AG10803 (cell line): ENCODE measurements at regions not wholly inside any gene's neighbourhood (a gene's known extent, or its start where the extent isn't known, plus 50 kb on each side); places are given as distances from the start of the nearest gene placed in this dataset.
A peak's percentile ranks its signal among the peaks of the same experiment; 100 is the strongest.

ENCODE experiments used
- DNase-seq: peaks from one replicate; pipeline ENCODE4 v3.0.0; 2010; ENCODE audit warnings: low read depth
- H3K4me3 ChIP-seq: 2 replicates; pipeline ENCODE4 v1.5.1; 2011; ENCODE audit warnings: mild to moderate bottlenecking, low read length, control low read depth
- CTCF ChIP-seq: conservative IDR thresholded peaks from 2 replicates; pipeline ENCODE4 v1.5.1; 2011; ENCODE audit warnings: mild to moderate bottlenecking, low read length, control low read depth, inconsistent platforms

- H3K4me3 ChIP-seq = no peak overlapping the region; the same call in 1 of the 2 replicates
- DNase-seq = peak; percentile 27
- TF ChIP-seq CTCF = no peak
These were observed 2156.0 kb upstream of the PIK3C3 start for GRCh38 chr18:39799006-39799405.

DNA sequence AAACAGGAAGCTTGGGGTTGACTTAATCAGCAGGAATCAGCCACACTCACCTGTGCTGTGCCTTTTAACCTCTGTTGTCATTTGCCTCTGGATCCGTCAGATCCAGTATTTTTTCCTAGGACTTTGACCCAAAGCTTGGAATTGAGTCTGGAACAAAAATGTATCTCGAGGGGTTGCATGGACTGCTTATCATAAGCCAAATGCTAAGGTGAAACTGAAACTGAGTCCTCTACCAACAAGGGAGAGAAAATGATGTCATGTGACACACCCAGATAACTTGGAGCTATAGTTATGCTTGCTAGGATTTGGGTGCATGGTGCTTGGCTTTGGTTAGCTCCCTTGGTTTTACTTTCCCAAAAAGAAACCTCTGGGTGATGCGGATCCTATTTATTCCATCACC is 2158.6 kb upstream of the PIK3C3 start:
- no peak for DNase-seq
- no peak for TF ChIP-seq CTCF
- no peak overlapping the region for H3K4me3 ChIP-seq

- no peak for TF ChIP-seq CTCF
- H3K4me3 ChIP-seq = no peak overlapping the region
- no peak for DNase-seq
These were observed 2159.7 kb upstream of the PIK3C3 start for GRCh38 chr18:39795350-39795749.

DNA sequence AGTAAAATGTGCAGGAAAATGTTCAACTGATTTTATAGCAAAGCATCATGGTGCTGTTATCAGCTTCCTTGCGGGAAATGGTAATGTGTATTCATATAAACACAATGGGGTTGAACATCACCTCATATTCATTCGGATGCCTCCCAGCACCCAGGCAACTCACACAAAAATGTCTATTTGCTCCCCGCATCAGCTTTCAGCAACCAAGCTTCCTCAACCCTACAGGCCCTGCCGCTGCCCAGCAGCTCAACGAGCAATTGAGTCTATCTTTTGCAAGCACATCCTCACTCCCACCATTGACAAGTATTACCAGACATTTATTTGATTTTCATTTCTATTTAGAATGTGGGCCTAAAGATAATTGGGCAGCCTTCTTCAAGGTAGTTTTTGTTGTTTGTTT is 2161.4 kb upstream of the PIK3C3 start:
- no peak for DNase-seq
- H3K4me3 ChIP-seq = no peak overlapping the region
- no peak for TF ChIP-seq CTCF

- H3K4me3 ChIP-seq = no peak overlapping the region
- DNase-seq = no peak
- TF ChIP-seq CTCF = no peak
These were observed 2166.7 kb upstream of the PIK3C3 start for GRCh38 chr18:39788383-39788782.

- H3K4me3 ChIP-seq = no peak overlapping the region
- no peak for DNase-seq
- TF ChIP-seq CTCF = no peak
These were observed 2168.6 kb upstream of the PIK3C3 start for GRCh38 chr18:39786477-39786876.

DNA sequence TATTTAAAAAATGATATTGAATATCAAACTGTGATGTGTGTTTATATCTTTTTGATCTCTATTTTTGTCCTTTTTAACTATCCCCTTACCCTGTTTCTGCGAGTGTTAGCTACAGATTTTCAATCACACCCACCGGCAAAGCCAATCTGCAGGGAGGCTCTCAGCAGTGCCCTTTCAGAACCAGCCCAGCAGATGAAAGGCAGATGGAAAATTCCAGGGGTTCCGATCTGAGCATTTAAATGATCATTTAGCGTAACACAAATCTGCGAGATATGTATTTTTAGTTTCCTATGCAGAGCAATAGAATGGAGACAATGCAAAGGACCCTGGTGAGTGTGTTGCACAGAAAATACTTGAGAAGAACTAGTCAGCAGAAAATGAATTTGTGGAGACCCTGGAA is 2170.5 kb upstream of the PIK3C3 start:
- DNase-seq = no peak
- H3K4me3 ChIP-seq = no peak overlapping the region
- TF ChIP-seq CTCF = no peak
